ENCODE measurements at regions not wholly inside any gene's neighbourhood (a gene's known extent, or its start where the extent isn't known, plus 50 kb on each side); places are given as distances from the start of the nearest gene placed in this dataset.
"Not testable (repeated sequence)": the region's sequence is repeated elsewhere in the genome, so short reads cannot be mapped to it uniquely, and the experiment has no call there.

- H3K36me3 ChIP-seq (ENCODE audit: control insufficient read depth in 2 of 2, extremely low read depth in 1 of 2, insufficient read depth in 1 of 2, low read length in 1 of 2); H3K4me3 Mint-ChIP-seq; H3K27ac Mint-ChIP-seq; CTCF ChIA-PET; H3K9me3 ChIP-seq; H3K36me3 Mint-ChIP-seq; H3K4me3 ChIP-seq (ENCODE audit: control insufficient read depth in 1 of 2, extremely low read depth in 1 of 2, low read length in 1 of 2); H3K4me1 ChIP-seq (ENCODE audit: control insufficient read depth in 1 of 2, extremely low read depth in 1 of 2, insufficient read depth in 2 of 2, low read length in 2 of 2); DNase-seq; H3K27me3 Mint-ChIP-seq; H3K9me3 Mint-ChIP-seq; ATAC-seq (replicated peaks in 1 of 4); POLR2A ChIA-PET; H3K27ac ChIP-seq (ENCODE audit: low read length); H3K4me1 Mint-ChIP-seq; H3K27me3 ChIP-seq (replicated peaks in 1 of 2; ENCODE audit: control insufficient read depth in 2 of 2, extremely low read depth in 1 of 2, insufficient read depth in 2 of 2, low read length in 1 of 2): not testable (repeated sequence)
- WGBS (ENCODE audit: insufficient coverage), result no CpG with 5 or more reads among the region's 21 CpGs
Observed at GRCh38 chr4:49270912-49271311, 284.8 kb downstream of the CWH43 start.

- ATAC-seq (replicated peaks in 1 of 4); H3K27ac Mint-ChIP-seq; H3K9me3 ChIP-seq; H3K4me3 ChIP-seq (ENCODE audit: control insufficient read depth in 1 of 2, extremely low read depth in 1 of 2, low read length in 1 of 2); H3K27me3 Mint-ChIP-seq; CTCF ChIA-PET; H3K36me3 ChIP-seq (ENCODE audit: control insufficient read depth in 2 of 2, extremely low read depth in 1 of 2, insufficient read depth in 1 of 2, low read length in 1 of 2); H3K27ac ChIP-seq (ENCODE audit: low read length); H3K27me3 ChIP-seq (replicated peaks in 1 of 2; ENCODE audit: control insufficient read depth in 2 of 2, extremely low read depth in 1 of 2, insufficient read depth in 2 of 2, low read length in 1 of 2); DNase-seq; H3K4me1 Mint-ChIP-seq; H3K4me1 ChIP-seq (ENCODE audit: control insufficient read depth in 1 of 2, extremely low read depth in 1 of 2, insufficient read depth in 2 of 2, low read length in 2 of 2); H3K36me3 Mint-ChIP-seq; POLR2A ChIA-PET; H3K4me3 Mint-ChIP-seq: not testable (repeated sequence)
- peaks cover 0 to 19% (median 0%) of the 10 kb centered on the region in 3 donors for H3K9me3 Mint-ChIP-seq
- WGBS (ENCODE audit: insufficient coverage), result no CpG with 5 or more reads among the region's 9 CpGs
Observed at GRCh38 chr4:49285905-49286304, 299.8 kb downstream of the CWH43 start.

- H3K36me3 ChIP-seq (ENCODE audit: control insufficient read depth in 2 of 2, extremely low read depth in 1 of 2, insufficient read depth in 1 of 2, low read length in 1 of 2); POLR2A ChIA-PET; CTCF ChIA-PET; H3K36me3 Mint-ChIP-seq; H3K4me1 Mint-ChIP-seq; H3K27me3 ChIP-seq (replicated peaks in 1 of 2; ENCODE audit: control insufficient read depth in 2 of 2, extremely low read depth in 1 of 2, insufficient read depth in 2 of 2, low read length in 1 of 2); H3K4me3 Mint-ChIP-seq; H3K9me3 ChIP-seq; ATAC-seq (replicated peaks in 1 of 4); H3K27me3 Mint-ChIP-seq; H3K27ac Mint-ChIP-seq; H3K4me1 ChIP-seq (ENCODE audit: control insufficient read depth in 1 of 2, extremely low read depth in 1 of 2, insufficient read depth in 2 of 2, low read length in 2 of 2); H3K4me3 ChIP-seq (ENCODE audit: control insufficient read depth in 1 of 2, extremely low read depth in 1 of 2, low read length in 1 of 2); H3K27ac ChIP-seq (ENCODE audit: low read length): not testable (repeated sequence)
- WGBS (ENCODE audit: insufficient coverage), result no CpG with 5 or more reads among the region's 15 CpGs
- peak in 3 of 35 experiments; percentile 7 to 25 (median 13) for DNase-seq
- peaks cover 0 to 19% (median 0%) of the 10 kb centered on the region in 3 donors for H3K9me3 Mint-ChIP-seq
Observed at GRCh38 chr4:49286926-49287745, 301.1 kb downstream of the CWH43 start.

- H3K27me3 Mint-ChIP-seq; H3K4me1 ChIP-seq (ENCODE audit: control insufficient read depth in 1 of 2, extremely low read depth in 1 of 2, insufficient read depth in 2 of 2, low read length in 2 of 2); H3K9me3 ChIP-seq; H3K4me3 Mint-ChIP-seq; CTCF ChIA-PET; H3K36me3 ChIP-seq (ENCODE audit: control insufficient read depth in 2 of 2, extremely low read depth in 1 of 2, insufficient read depth in 1 of 2, low read length in 1 of 2); H3K27ac ChIP-seq (ENCODE audit: low read length); H3K4me1 Mint-ChIP-seq; ATAC-seq (replicated peaks in 1 of 4); H3K4me3 ChIP-seq (ENCODE audit: control insufficient read depth in 1 of 2, extremely low read depth in 1 of 2, low read length in 1 of 2); H3K27me3 ChIP-seq (replicated peaks in 1 of 2; ENCODE audit: control insufficient read depth in 2 of 2, extremely low read depth in 1 of 2, insufficient read depth in 2 of 2, low read length in 1 of 2); H3K27ac Mint-ChIP-seq; H3K36me3 Mint-ChIP-seq; POLR2A ChIA-PET: not testable (repeated sequence)
- WGBS (ENCODE audit: insufficient coverage), result no CpG with 5 or more reads among the region's 17 CpGs
- peaks cover 0 to 19% (median 0%) of the 10 kb centered on the region in 3 donors for H3K9me3 Mint-ChIP-seq
- DNase-seq, result peak in 1 of 35 experiments; percentile 9
Observed at GRCh38 chr4:49287893-49288292, 301.8 kb downstream of the CWH43 start.

- H3K4me1 Mint-ChIP-seq; H3K36me3 Mint-ChIP-seq; H3K4me3 ChIP-seq (ENCODE audit: control insufficient read depth in 1 of 2, extremely low read depth in 1 of 2, low read length in 1 of 2); ATAC-seq (replicated peaks in 1 of 4); H3K9me3 ChIP-seq; H3K27ac ChIP-seq (ENCODE audit: low read length); H3K27ac Mint-ChIP-seq; H3K4me1 ChIP-seq (ENCODE audit: control insufficient read depth in 1 of 2, extremely low read depth in 1 of 2, insufficient read depth in 2 of 2, low read length in 2 of 2); CTCF ChIA-PET; H3K27me3 ChIP-seq (replicated peaks in 1 of 2; ENCODE audit: control insufficient read depth in 2 of 2, extremely low read depth in 1 of 2, insufficient read depth in 2 of 2, low read length in 1 of 2); H3K4me3 Mint-ChIP-seq; POLR2A ChIA-PET; H3K36me3 ChIP-seq (ENCODE audit: control insufficient read depth in 2 of 2, extremely low read depth in 1 of 2, insufficient read depth in 1 of 2, low read length in 1 of 2); H3K27me3 Mint-ChIP-seq; DNase-seq: not testable (repeated sequence)
- WGBS (ENCODE audit: insufficient coverage), result no CpG with 5 or more reads among the region's 11 CpGs
- H3K9me3 Mint-ChIP-seq, result peaks cover 0 to 19% (median 0%) of the 10 kb centered on the region in 3 donors
Observed at GRCh38 chr4:49288796-49289195, 302.7 kb downstream of the CWH43 start.

- H3K4me3 ChIP-seq (ENCODE audit: control insufficient read depth in 1 of 2, extremely low read depth in 1 of 2, low read length in 1 of 2); H3K36me3 ChIP-seq (ENCODE audit: control insufficient read depth in 2 of 2, extremely low read depth in 1 of 2, insufficient read depth in 1 of 2, low read length in 1 of 2); ATAC-seq (replicated peaks in 1 of 4); H3K9me3 ChIP-seq; H3K27ac Mint-ChIP-seq; H3K27me3 ChIP-seq (replicated peaks in 1 of 2; ENCODE audit: control insufficient read depth in 2 of 2, extremely low read depth in 1 of 2, insufficient read depth in 2 of 2, low read length in 1 of 2); DNase-seq; H3K27me3 Mint-ChIP-seq; H3K4me1 ChIP-seq (ENCODE audit: control insufficient read depth in 1 of 2, extremely low read depth in 1 of 2, insufficient read depth in 2 of 2, low read length in 2 of 2); H3K4me3 Mint-ChIP-seq; H3K27ac ChIP-seq (ENCODE audit: low read length); H3K4me1 Mint-ChIP-seq; CTCF ChIA-PET; POLR2A ChIA-PET; H3K36me3 Mint-ChIP-seq: not testable (repeated sequence)
- peaks cover 9 to 16% (median 12%) of the 10 kb centered on the region in 3 donors for H3K9me3 Mint-ChIP-seq
- WGBS (ENCODE audit: insufficient coverage), result no CpG with 5 or more reads among the region's 18 CpGs
Observed at GRCh38 chr4:49314815-49315214, 328.7 kb downstream of the CWH43 start.

Measured in T-cell (primary cell).